WTC11 (cell line): ENCODE measurements at regions not wholly inside any gene's neighbourhood (a gene's known extent, or its start where the extent isn't known, plus 50 kb on each side); places are given as distances from the start of the nearest gene placed in this dataset.

ENCODE experiments used
- ATAC-seq: fragments of 200-7000 bp; cut with Tn5 transposase; 2 replicates; pipeline ENCODE4 v1.10.0; 2021; ENCODE audit warnings: mild to moderate bottlenecking, moderate library complexity
- CTCF ChIA-PET: fragments of 300-600 bp; sonication (Branson Sonifier 250); formaldehyde crosslinking; loops from one replicate; lab custom pipeline; 2021; ENCODE audit warnings: antibody characterized with exemption; lab: Charles Lee
- POLR2A ChIA-PET: fragments of 350-600 bp; sonication (Branson Sonifier 250); formaldehyde crosslinking; loops from one replicate; lab custom pipeline; 2021; ENCODE audit warnings: antibody characterized with exemption; lab: Charles Lee
- DNase-seq: peaks from one replicate; pipeline ENCODE4 v3.0.0; 2021; ENCODE audit warnings: low spot score
- H3K27ac Mint-ChIP-seq: 2 replicates; pipeline ENCODE4 v1.8.0; 2021; ENCODE audit warnings: mixed read lengths
- H3K27me3 Mint-ChIP-seq: 2 replicates; pipeline ENCODE4 v1.8.0; 2021; ENCODE audit warnings: low read depth, mild to moderate bottlenecking, moderate library complexity, mixed read lengths
- H3K36me3 Mint-ChIP-seq: 2 replicates; pipeline ENCODE4 v1.8.0; 2021; ENCODE audit warnings: mixed read lengths
- H3K4me1 Mint-ChIP-seq: 2 replicates; pipeline ENCODE4 v1.8.0; 2022; ENCODE audit warnings: mixed read lengths
- H3K4me3 Mint-ChIP-seq: 2 replicates; pipeline ENCODE4 v1.8.0; 2021; ENCODE audit warnings: mild to moderate bottlenecking, moderate library complexity, mixed read lengths
- H3K9me3 Mint-ChIP-seq: 2 replicates; pipeline ENCODE4 v1.8.0; 2021; ENCODE audit warnings: mixed read lengths
- ATF1 ChIP-seq: sonication (generic); formaldehyde crosslinking; IDR thresholded peaks from 2 replicates; pipeline ENCODE4 v1.8.1; 2023; ENCODE audit warnings: mild to moderate bottlenecking, moderate library complexity, missing genetic modification reagents
- CDX4 ChIP-seq: fragments of 250-450 bp; sonication (Bioruptor Pico); IDR thresholded peaks from 2 replicates; pipeline ENCODE4 v1.9.0; 2021; ENCODE audit warnings: moderate library complexity, mild to moderate bottlenecking, inconsistent platforms, borderline replicate concordance
- CREM ChIP-seq: sonication (generic); formaldehyde crosslinking; IDR thresholded peaks from 2 replicates; pipeline ENCODE4 v1.8.1; 2022; ENCODE audit warnings: mild to moderate bottlenecking, missing genetic modification reagents, moderate library complexity
- E2F1 ChIP-seq: sonication (generic); formaldehyde crosslinking; IDR thresholded peaks from 2 replicates; pipeline ENCODE4 v1.8.0; 2022; ENCODE audit warnings: mild to moderate bottlenecking, missing genetic modification reagents
- E2F5 ChIP-seq: sonication (generic); formaldehyde crosslinking; IDR thresholded peaks from 2 replicates; pipeline ENCODE4 v1.8.1; 2022; ENCODE audit warnings: mild to moderate bottlenecking, moderate library complexity, missing genetic modification reagents
- ELF4 ChIP-seq: sonication (generic); formaldehyde crosslinking; IDR thresholded peaks from 2 replicates; pipeline ENCODE4 v1.8.1; 2022; ENCODE audit warnings: low read depth, mild to moderate bottlenecking, moderate library complexity, missing genetic modification reagents
- EMX1 ChIP-seq: fragments of 250-450 bp; sonication (Bioruptor Pico); IDR thresholded peaks from 2 replicates; pipeline ENCODE4 v1.8.0; 2021; ENCODE audit warnings: mild to moderate bottlenecking
- FOXK1 ChIP-seq: sonication (generic); formaldehyde crosslinking; IDR thresholded peaks from 2 replicates; pipeline ENCODE4 v1.8.0; 2022; ENCODE audit warnings: mild to moderate bottlenecking, moderate library complexity, missing genetic modification reagents
- FOXP4 ChIP-seq: sonication (generic); formaldehyde crosslinking; IDR thresholded peaks from 2 replicates; pipeline ENCODE4 v1.8.0; 2022; ENCODE audit warnings: mild to moderate bottlenecking, missing genetic modification reagents
- GTF2I ChIP-seq: fragments of 250-450 bp; sonication (Bioruptor Pico); conservative IDR thresholded peaks from 2 replicates; pipeline ENCODE4 v1.4.0; 2021; ENCODE audit warnings: mild to moderate bottlenecking
- IRF2 ChIP-seq: sonication (generic); formaldehyde crosslinking; IDR thresholded peaks from 2 replicates; pipeline ENCODE4 v1.8.0; 2022; ENCODE audit warnings: low read depth, missing genetic modification reagents, borderline replicate concordance
- MXD4 ChIP-seq: fragments of 250-450 bp; sonication (Bioruptor Pico); IDR thresholded peaks from 2 replicates; pipeline ENCODE4 v1.8.0; 2021; ENCODE audit warnings: mild to moderate bottlenecking, moderate library complexity, borderline replicate concordance
- OVOL2 ChIP-seq: fragments of 250-450 bp; sonication (Bioruptor Pico); IDR thresholded peaks from 2 replicates; pipeline ENCODE4 v1.9.0; 2021; ENCODE audit warnings: mild to moderate bottlenecking, borderline replicate concordance
- PRRX2 ChIP-seq: fragments of 250-450 bp; sonication (Bioruptor Pico); IDR thresholded peaks from 2 replicates; pipeline ENCODE4 v1.8.0; 2021; ENCODE audit warnings: mild to moderate bottlenecking
- USF1 ChIP-seq: sonication (generic); formaldehyde crosslinking; IDR thresholded peaks from 2 replicates; pipeline ENCODE4 v1.8.0; 2022; ENCODE audit warnings: mild to moderate bottlenecking, missing genetic modification reagents
- USF2 ChIP-seq: sonication (generic); formaldehyde crosslinking; IDR thresholded peaks from 2 replicates; pipeline ENCODE4 v1.8.1; 2023; ENCODE audit warnings: mild to moderate bottlenecking, missing genetic modification reagents, moderate library complexity
- ZBTB43 ChIP-seq: sonication (generic); formaldehyde crosslinking; IDR thresholded peaks from 2 replicates; pipeline ENCODE4 v1.8.1; 2023; ENCODE audit warnings: mild to moderate bottlenecking, missing genetic modification reagents
- ZNF138 ChIP-seq: sonication (generic); formaldehyde crosslinking; conservative IDR thresholded peaks from 2 replicates; pipeline ENCODE4 v1.8.1; 2022; ENCODE audit warnings: mild to moderate bottlenecking, moderate library complexity, missing genetic modification reagents
- ZNF219 ChIP-seq: sonication (generic); formaldehyde crosslinking; IDR thresholded peaks from 2 replicates; pipeline ENCODE4 v1.8.0; 2023; ENCODE audit warnings: missing genetic modification reagents, mild to moderate bottlenecking, borderline replicate concordance
- ZNF232 ChIP-seq: sonication (generic); formaldehyde crosslinking; IDR thresholded peaks from 2 replicates; pipeline ENCODE4 v1.8.0; 2022; ENCODE audit warnings: mild to moderate bottlenecking, missing genetic modification reagents
- ZNF317 ChIP-seq: sonication (generic); formaldehyde crosslinking; IDR thresholded peaks from 2 replicates; pipeline ENCODE4 v1.8.1; 2023; ENCODE audit warnings: low read depth, mild to moderate bottlenecking, moderate library complexity, missing genetic modification reagents, borderline replicate concordance
- TF ChIP-seq, protein P1 (sequence below): sonication (generic); formaldehyde crosslinking; IDR thresholded peaks from 2 replicates; pipeline ENCODE4 v1.8.0; 2023; ENCODE audit warnings: missing genetic modification reagents
- TF ChIP-seq, protein P2 (sequence below): fragments of 200-600 bp; IDR thresholded peaks from 2 replicates; pipeline ENCODE4 v1.8.0; 2022; ENCODE audit warnings: antibody characterized with exemption
- TF ChIP-seq, protein P3 (sequence below): sonication (generic); formaldehyde crosslinking; IDR thresholded peaks from 2 replicates; pipeline ENCODE4 v1.8.1; 2023; ENCODE audit warnings: mild to moderate bottlenecking, missing genetic modification reagents

- peaks cover 3% of the 10 kb centered on the region; the same call in 1 of the 2 replicates for H3K4me1 Mint-ChIP-seq
- CTCF ChIA-PET: no interaction called here
- DNase-seq (no peak), ATAC-seq (no peak)
- no peaks in the 10 kb centered on the region for H3K36me3 Mint-ChIP-seq
- POLR2A ChIA-PET: no interaction called here
- no peaks in the 10 kb centered on the region for H3K27me3 Mint-ChIP-seq
- no peak overlapping the region for H3K4me3 Mint-ChIP-seq
- TF ChIP-seq PRRX2 (CRISPR knock-in tag): no peak
- no peak for TF ChIP-seq USF1 (CRISPR knock-in tag)
- no peak for TF ChIP-seq FOXK1
- no peak for TF ChIP-seq IRF2 (CRISPR knock-in tag)
- TF ChIP-seq, protein P1, sequence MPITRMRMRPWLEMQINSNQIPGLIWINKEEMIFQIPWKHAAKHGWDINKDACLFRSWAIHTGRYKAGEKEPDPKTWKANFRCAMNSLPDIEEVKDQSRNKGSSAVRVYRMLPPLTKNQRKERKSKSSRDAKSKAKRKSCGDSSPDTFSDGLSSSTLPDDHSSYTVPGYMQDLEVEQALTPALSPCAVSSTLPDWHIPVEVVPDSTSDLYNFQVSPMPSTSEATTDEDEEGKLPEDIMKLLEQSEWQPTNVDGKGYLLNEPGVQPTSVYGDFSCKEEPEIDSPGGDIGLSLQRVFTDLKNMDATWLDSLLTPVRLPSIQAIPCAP: no peak
- TF ChIP-seq ZNF232 (CRISPR knock-in tag): no peak
- TF ChIP-seq MXD4 (CRISPR knock-in tag): no peak
- no peak for TF ChIP-seq ZBTB43 (CRISPR knock-in tag)
- TF ChIP-seq ELF4 (CRISPR knock-in tag): no peak
- TF ChIP-seq CDX4: no peak
- no peak for TF ChIP-seq OVOL2 (CRISPR knock-in tag)
- TF ChIP-seq, protein P2, sequence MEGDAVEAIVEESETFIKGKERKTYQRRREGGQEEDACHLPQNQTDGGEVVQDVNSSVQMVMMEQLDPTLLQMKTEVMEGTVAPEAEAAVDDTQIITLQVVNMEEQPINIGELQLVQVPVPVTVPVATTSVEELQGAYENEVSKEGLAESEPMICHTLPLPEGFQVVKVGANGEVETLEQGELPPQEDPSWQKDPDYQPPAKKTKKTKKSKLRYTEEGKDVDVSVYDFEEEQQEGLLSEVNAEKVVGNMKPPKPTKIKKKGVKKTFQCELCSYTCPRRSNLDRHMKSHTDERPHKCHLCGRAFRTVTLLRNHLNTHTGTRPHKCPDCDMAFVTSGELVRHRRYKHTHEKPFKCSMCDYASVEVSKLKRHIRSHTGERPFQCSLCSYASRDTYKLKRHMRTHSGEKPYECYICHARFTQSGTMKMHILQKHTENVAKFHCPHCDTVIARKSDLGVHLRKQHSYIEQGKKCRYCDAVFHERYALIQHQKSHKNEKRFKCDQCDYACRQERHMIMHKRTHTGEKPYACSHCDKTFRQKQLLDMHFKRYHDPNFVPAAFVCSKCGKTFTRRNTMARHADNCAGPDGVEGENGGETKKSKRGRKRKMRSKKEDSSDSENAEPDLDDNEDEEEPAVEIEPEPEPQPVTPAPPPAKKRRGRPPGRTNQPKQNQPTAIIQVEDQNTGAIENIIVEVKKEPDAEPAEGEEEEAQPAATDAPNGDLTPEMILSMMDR: no peak
- H3K27ac Mint-ChIP-seq: no peak overlapping the region
- no peaks in the 10 kb centered on the region for H3K9me3 Mint-ChIP-seq
Observed at GRCh38 chr1:215345208-215345607, 221.9 kb upstream of the KCTD3 start.

DNA sequence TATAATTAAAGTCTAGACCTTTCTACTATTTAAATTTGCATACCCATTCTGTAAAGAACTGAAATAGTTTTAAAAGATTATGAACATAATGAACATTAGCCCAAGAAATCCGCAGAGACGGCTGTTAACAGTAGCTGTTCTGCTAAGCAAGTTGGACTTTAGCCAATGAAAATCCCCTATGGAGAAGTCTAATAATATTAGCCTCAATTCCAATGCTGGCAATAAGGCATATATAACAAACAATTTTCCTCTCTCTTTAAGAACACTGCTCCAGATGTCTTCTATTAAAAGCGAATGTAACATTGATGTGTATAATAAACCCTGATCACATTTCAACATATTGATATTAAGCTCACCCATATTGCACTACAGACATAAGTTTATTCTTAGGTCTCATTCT is 221.3 kb upstream of the KCTD3 start:
- POLR2A ChIA-PET: no interaction called here
- Mint-ChIP-seq H3K9me3 (no peaks in the 10 kb centered on the region), H3K27me3 (no peaks in the 10 kb centered on the region), H3K4me1 (peaks cover 3% of the 10 kb centered on the region; the same call in 1 of the 2 replicates), H3K4me3 (no peak overlapping the region), H3K27ac (no peak overlapping the region), H3K36me3 (no peaks in the 10 kb centered on the region)
- DNase-seq: no peak
- no peak for ATAC-seq
- CTCF ChIA-PET: no interaction called here
- TF ChIP-seq ZNF219 (no peak), GTF2I (CRISPR knock-in tag) (no peak), USF2 (CRISPR knock-in tag) (no peak), EMX1 (CRISPR knock-in tag) (no peak), IRF2 (CRISPR knock-in tag) (no peak), ATF1 (no peak), ZNF138 (CRISPR knock-in tag) (no peak), E2F5 (CRISPR knock-in tag) (no peak), E2F1 (CRISPR knock-in tag) (no peak), ZNF317 (CRISPR knock-in tag) (no peak), CREM (CRISPR knock-in tag) (no peak), FOXP4 (CRISPR knock-in tag) (no peak), PRRX2 (CRISPR knock-in tag) (no peak)
- TF ChIP-seq, protein P3, sequence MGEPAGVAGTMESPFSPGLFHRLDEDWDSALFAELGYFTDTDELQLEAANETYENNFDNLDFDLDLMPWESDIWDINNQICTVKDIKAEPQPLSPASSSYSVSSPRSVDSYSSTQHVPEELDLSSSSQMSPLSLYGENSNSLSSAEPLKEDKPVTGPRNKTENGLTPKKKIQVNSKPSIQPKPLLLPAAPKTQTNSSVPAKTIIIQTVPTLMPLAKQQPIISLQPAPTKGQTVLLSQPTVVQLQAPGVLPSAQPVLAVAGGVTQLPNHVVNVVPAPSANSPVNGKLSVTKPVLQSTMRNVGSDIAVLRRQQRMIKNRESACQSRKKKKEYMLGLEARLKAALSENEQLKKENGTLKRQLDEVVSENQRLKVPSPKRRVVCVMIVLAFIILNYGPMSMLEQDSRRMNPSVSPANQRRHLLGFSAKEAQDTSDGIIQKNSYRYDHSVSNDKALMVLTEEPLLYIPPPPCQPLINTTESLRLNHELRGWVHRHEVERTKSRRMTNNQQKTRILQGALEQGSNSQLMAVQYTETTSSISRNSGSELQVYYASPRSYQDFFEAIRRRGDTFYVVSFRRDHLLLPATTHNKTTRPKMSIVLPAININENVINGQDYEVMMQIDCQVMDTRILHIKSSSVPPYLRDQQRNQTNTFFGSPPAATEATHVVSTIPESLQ (CRISPR knock-in tag): no peak
